GM21723 (cell line): ENCODE measurements at regions not wholly inside any gene's neighbourhood (a gene's known extent, or its start where the extent isn't known, plus 50 kb on each side); places are given as distances from the start of the nearest gene placed in this dataset.
"Not testable (repeated sequence)": the region's sequence is repeated elsewhere in the genome, so short reads cannot be mapped to it uniquely, and the experiment has no call there.

ENCODE experiments used
- ATAC-seq: cut with Tn5 transposase; IDR thresholded peaks from one replicate; pipeline ENCODE4 v1.9.1; 2021; ENCODE audit warnings: mild to moderate bottlenecking, moderate library complexity; ENCODE audit not compliant: unreplicated experiment

GRCh38 chr4:43567644-43568043, 675.1 kb downstream of the GRXCR1 start:
- no peak for ATAC-seq

DNA sequence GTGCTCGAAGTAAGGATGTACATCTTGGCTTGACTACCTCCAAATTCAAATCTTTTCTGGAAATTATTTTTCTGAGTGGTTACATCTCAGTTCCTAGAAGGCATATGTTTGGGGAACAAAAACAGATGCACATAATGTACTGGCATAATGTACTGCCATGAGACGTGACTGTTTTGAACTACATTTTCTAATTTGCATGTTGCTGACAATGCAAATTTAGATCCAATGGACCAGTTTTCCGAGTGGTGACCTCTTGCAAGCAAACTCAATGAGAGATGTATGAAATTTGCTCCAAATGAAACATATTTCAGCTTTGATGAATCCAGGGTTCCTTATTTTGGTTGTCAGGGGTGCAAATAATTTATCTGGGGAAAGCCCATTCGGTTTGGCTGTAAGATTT, 694.3 kb downstream of the GRXCR1 start:
- no peak for ATAC-seq

- ATAC-seq = no peak
Observed at GRCh38 chr4:43587758-43588157, 695.2 kb downstream of the GRXCR1 start.

- no peak for ATAC-seq
Observed at GRCh38 chr4:43607400-43607799, 714.9 kb downstream of the GRXCR1 start.

GRCh38 chr4:43607827-43608461, 715.4 kb downstream of the GRXCR1 start:
- peak; percentile 87 for ATAC-seq

DNA sequence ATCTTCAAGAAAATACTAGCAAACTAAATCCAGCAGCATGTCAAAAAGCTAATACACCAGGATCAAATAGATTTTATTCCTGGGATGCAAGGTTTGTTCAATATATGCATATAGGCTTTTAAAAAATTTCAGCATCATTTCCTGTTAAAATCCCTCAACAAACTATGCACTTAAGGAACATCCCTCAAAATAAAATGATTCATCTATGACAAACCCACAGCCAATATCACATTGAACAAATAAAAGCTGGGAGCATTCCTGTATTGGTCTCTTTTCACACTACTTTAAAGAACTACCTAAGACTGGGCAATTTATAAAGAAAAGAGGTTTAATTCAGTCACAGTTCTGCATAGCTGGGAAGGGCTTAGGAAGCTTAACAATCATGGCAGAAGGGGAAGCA, 726.7 kb downstream of the GRXCR1 start:
- no peak for ATAC-seq

- not testable (repeated sequence) for ATAC-seq
Observed at GRCh38 chr4:43637893-43638292, 745.4 kb downstream of the GRXCR1 start.

DNA sequence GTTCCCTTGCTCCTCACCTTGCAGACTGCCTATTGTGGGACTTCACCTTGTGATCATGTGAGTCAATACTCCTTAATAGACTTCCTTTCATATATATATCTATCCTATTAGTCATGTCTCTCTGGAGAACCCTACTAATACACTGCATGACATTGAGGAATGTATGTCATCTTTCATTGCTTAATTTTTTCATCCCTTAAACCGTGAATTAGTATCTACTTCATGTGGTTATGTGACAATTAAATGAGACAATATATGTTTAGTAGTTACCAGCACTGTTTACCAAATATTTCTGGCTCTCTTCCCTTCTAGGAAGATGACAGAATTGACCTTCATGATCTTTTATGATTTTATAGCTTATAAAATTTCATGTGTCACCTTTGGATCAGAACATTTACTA, 759.5 kb downstream of the GRXCR1 start:
- ATAC-seq = no peak

DNA sequence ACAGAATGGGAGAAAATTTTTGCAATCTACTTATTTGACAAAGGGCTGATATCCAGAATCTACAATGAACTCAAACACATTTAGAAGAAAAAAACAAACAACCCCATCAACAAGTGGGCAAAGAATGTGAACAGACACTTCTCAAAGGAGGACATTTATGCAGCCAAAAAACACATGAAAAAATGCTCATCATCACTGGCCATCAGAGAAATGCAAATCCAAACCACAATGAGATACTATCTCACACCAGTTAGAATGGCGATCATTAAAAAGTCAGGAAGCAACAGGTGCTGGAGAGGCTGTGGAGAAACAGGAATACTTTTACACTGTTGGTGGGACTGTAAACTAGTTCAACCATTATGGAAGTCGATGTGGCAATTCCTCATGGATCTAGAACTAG, 767.0 kb downstream of the GRXCR1 start:
- ATAC-seq = not testable (repeated sequence)

GRCh38 chr4:43672265-43672885, 776.2 kb downstream of the KCTD8 start:
- not testable (repeated sequence) for ATAC-seq

DNA sequence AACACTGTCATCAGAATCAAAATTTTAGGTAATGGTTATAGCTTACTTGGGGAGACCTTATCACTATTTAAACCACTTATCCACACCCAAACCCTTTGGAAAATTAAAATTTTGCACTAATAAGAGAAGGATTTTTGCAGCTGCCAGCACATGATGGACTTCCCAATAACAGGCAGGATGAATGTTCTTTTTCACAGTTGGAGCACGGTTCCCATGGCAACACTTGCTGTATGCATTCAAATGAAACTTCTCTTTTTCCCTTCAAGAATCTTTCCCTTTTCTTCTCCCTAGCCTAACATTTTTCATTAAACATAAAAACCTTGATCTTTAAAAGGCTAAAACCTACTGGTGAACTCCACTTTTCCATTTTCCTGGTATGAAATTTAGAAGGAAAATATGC, 768.2 kb downstream of the KCTD8 start:
- ATAC-seq = no peak

DNA sequence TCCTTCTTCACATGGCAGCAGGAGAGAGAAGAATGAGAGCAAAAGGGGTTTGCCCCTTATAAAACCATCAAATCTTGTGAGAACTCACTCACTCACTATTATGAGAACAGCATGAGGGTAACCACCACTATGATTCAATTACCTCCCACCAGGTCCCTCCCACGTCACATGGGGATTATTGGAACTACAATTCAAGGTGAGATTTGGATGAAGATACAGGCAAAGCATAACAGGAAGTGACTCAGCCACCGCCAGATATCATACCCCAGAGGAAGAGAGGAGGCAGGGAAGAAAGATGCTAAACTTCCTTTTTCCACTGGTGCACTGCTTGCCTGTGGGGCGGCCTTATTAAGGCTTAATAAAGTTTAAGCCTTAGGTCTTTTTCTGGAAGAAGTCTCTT, 766.1 kb downstream of the KCTD8 start:
- ATAC-seq = no peak

- ATAC-seq = no peak
Observed at GRCh38 chr4:43690116-43690515, 758.5 kb downstream of the KCTD8 start.

- ATAC-seq = no peak
Observed at GRCh38 chr4:43693876-43694275, 754.7 kb downstream of the KCTD8 start.

GRCh38 chr4:43709443-43709842, 739.2 kb downstream of the KCTD8 start:
- ATAC-seq = no peak

GRCh38 chr4:43716721-43717395, 731.8 kb downstream of the KCTD8 start:
- ATAC-seq = no peak

DNA sequence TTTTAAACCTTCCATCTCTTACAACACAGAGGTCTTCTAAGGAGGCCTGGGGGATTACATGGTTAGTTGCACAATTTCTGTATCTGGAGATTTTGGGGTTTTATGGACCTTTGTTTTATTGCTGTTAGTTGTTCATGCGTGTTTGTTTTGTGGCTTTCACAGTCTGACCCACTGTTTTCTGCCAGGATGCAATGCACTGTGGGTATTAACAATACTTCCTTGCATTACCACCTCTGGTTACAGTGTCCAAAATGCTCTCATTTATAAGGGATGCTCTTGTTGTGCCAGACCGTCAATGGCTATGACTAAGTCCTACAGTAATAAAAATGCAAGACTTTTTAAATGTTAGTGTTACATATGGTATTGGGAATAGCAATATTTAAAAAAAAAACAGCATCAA, 730.2 kb downstream of the KCTD8 start:
- ATAC-seq = no peak

GRCh38 chr4:43732829-43733426, 715.7 kb downstream of the KCTD8 start:
- ATAC-seq = no peak

- no peak for ATAC-seq
Observed at GRCh38 chr4:43742083-43742482, 706.5 kb downstream of the KCTD8 start.

- no peak for ATAC-seq
Observed at GRCh38 chr4:43754566-43754965, 694.0 kb downstream of the KCTD8 start.

DNA sequence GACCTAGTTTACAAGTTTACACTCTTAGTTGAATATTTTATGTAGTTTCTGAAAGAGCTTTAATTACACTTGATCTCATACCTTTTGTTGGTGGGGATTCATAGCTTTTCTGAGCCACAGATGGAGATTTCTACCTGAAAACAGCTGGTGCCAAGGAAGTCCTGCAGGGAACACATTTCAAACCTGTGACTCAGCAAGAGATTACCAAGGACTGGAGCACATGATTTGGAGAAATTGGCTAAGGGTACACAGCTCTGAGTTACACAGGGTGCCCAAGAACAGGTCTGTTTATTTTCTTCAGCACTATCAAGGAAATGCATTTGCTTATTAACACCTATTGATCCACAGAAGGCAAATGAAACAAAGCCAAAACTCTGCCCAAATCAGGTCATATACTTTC, 691.5 kb downstream of the KCTD8 start:
- ATAC-seq = no peak

DNA sequence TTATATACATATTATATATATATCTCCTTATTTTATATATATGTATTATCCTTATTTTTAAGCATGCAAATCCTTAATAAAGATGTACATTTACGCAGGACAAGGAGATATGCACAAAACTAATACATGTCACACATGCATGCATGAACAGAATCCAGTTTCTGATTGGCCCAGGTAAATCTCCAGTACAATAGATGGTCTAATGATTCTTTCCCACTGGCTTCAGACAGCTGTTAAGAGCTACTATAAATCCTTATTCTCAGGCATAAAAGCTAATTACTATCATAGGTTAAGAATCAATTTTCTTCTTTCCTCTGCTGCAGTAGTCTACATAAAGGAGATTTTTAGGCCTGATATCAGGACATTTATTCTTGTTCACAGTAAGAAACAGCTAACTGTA, 689.8 kb downstream of the KCTD8 start:
- ATAC-seq = no peak
